SK-N-SH (cell line): ENCODE measurements at regions not wholly inside any gene's neighbourhood (a gene's known extent, or its start where the extent isn't known, plus 50 kb on each side); places are given as distances from the start of the nearest gene placed in this dataset.

Experiments
- CHD2 ChIP-seq: fragments of 150-350 bp; IDR thresholded peaks from 2 replicates; pipeline ENCODE4 v1.6.1; 2018; ENCODE audit warnings: low read length; ENCODE audit not compliant: partially characterized antibody
- EZH2phosphoT487 ChIP-seq: fragments of 200-600 bp; sonication (generic); IDR thresholded peaks from 2 replicates; pipeline ENCODE4 v1.6.1; 2017; ENCODE audit warnings: low read depth, mixed run types, mild to moderate bottlenecking, antibody characterized with exemption, moderate library complexity, borderline replicate concordance
- GABPA ChIP-seq: IDR thresholded peaks from 2 replicates; pipeline ENCODE4 v1.4.0; 2012; ENCODE audit warnings: low read depth, mild to moderate bottlenecking
- GATA2 ChIP-seq: sonication (generic); formaldehyde crosslinking; IDR thresholded peaks from 2 replicates; pipeline ENCODE4 v1.5.0; 2020; ENCODE audit warnings: mild to moderate bottlenecking, missing genetic modification reagents
- POLR2AphosphoS5 ChIP-seq: IDR thresholded peaks from 2 replicates; pipeline ENCODE4 v1.6.1; 2012; ENCODE audit warnings: low read depth, low read length
- RCOR1 ChIP-seq: fragments of 150-350 bp; IDR thresholded peaks from 2 replicates; pipeline ENCODE4 v1.6.1; 2017; ENCODE audit warnings: antibody characterized with exemption, low read length
- SMC3 ChIP-seq: IDR thresholded peaks from 2 replicates; pipeline ENCODE4 v1.6.1; 2012; ENCODE audit warnings: low read depth, low read length, improper control_type of control experiment
- TAF1 ChIP-seq: IDR thresholded peaks from 2 replicates; pipeline ENCODE4 v1.6.1; 2012; ENCODE audit warnings: low read depth, mild to moderate bottlenecking, low read length, moderate library complexity, borderline replicate concordance
- TF ChIP-seq, protein P1 (sequence below): fragments of 200-600 bp; sonication (generic); IDR thresholded peaks from 2 replicates; pipeline ENCODE4 v1.6.1; 2017; ENCODE audit warnings: antibody characterized with exemption, mild to moderate bottlenecking, moderate library complexity
- TF ChIP-seq, protein P2 (sequence below): IDR thresholded peaks from 2 replicates; pipeline ENCODE4 v1.4.0; 2012; ENCODE audit warnings: low read depth
- TF ChIP-seq, protein P3 (sequence below): IDR thresholded peaks from 2 replicates; pipeline ENCODE4 v1.6.1; 2012; ENCODE audit warnings: mild to moderate bottlenecking, low read depth, low read length, moderate library complexity

DNA sequence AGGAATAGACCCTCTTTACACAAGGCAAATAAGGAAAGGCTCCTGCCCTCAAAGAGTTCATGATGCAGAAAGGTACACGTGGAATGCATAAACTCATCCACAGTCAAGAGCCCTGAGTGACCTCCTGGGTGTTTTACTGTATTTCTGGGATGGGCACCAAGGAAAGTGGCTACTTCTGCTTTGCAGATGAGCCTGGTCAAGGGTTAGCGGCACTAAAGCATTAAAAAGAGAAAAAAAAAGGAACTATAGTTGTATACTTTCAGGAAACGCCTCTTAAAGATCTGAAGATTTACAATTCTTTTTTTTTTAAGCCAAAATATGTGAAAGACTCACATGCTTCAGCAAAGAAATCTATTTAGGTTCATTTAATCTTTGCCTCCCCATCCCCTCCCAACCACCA lies 366.2 kb upstream of the PDE4D start:
- TF ChIP-seq, protein P1, sequence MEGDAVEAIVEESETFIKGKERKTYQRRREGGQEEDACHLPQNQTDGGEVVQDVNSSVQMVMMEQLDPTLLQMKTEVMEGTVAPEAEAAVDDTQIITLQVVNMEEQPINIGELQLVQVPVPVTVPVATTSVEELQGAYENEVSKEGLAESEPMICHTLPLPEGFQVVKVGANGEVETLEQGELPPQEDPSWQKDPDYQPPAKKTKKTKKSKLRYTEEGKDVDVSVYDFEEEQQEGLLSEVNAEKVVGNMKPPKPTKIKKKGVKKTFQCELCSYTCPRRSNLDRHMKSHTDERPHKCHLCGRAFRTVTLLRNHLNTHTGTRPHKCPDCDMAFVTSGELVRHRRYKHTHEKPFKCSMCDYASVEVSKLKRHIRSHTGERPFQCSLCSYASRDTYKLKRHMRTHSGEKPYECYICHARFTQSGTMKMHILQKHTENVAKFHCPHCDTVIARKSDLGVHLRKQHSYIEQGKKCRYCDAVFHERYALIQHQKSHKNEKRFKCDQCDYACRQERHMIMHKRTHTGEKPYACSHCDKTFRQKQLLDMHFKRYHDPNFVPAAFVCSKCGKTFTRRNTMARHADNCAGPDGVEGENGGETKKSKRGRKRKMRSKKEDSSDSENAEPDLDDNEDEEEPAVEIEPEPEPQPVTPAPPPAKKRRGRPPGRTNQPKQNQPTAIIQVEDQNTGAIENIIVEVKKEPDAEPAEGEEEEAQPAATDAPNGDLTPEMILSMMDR, result no peak
- TF ChIP-seq GATA2 (CRISPR knock-in tag), result no peak
- no peak for TF ChIP-seq RCOR1
- no peak for TF ChIP-seq GABPA
- TF ChIP-seq CHD2, result no peak
- no peak for TF ChIP-seq SMC3
- no peak for TF ChIP-seq EZH2phosphoT487
- no peak for TF ChIP-seq POLR2AphosphoS5
- TF ChIP-seq, protein P2, sequence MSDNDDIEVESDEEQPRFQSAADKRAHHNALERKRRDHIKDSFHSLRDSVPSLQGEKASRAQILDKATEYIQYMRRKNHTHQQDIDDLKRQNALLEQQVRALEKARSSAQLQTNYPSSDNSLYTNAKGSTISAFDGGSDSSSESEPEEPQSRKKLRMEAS, result no peak
- TF ChIP-seq TAF1, result no peak
- TF ChIP-seq, protein P3, sequence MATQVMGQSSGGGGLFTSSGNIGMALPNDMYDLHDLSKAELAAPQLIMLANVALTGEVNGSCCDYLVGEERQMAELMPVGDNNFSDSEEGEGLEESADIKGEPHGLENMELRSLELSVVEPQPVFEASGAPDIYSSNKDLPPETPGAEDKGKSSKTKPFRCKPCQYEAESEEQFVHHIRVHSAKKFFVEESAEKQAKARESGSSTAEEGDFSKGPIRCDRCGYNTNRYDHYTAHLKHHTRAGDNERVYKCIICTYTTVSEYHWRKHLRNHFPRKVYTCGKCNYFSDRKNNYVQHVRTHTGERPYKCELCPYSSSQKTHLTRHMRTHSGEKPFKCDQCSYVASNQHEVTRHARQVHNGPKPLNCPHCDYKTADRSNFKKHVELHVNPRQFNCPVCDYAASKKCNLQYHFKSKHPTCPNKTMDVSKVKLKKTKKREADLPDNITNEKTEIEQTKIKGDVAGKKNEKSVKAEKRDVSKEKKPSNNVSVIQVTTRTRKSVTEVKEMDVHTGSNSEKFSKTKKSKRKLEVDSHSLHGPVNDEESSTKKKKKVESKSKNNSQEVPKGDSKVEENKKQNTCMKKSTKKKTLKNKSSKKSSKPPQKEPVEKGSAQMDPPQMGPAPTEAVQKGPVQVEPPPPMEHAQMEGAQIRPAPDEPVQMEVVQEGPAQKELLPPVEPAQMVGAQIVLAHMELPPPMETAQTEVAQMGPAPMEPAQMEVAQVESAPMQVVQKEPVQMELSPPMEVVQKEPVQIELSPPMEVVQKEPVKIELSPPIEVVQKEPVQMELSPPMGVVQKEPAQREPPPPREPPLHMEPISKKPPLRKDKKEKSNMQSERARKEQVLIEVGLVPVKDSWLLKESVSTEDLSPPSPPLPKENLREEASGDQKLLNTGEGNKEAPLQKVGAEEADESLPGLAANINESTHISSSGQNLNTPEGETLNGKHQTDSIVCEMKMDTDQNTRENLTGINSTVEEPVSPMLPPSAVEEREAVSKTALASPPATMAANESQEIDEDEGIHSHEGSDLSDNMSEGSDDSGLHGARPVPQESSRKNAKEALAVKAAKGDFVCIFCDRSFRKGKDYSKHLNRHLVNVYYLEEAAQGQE, result no peak
